Ascending aorta (tissue), 2 donors: ENCODE measurements at regions not wholly inside any gene's neighbourhood (a gene's known extent, or its start where the extent isn't known, plus 50 kb on each side); places are given as distances from the start of the nearest gene placed in this dataset.

Experiments used
- DNase-seq, 2 donors: peaks; one replicate each; pipeline ENCODE4 v3.0.0-alpha.2; 2019; ENCODE audit warnings: low spot score in 2 of 2
- H3K27ac ChIP-seq, 2 donors: fragments of 200-600 bp; sonication (generic); one replicate each; pipeline ENCODE4 v1.5.1; 2016 to 2017; ENCODE audit warnings: mild to moderate bottlenecking in 1 of 2
- H3K27me3 ChIP-seq: fragments of 200-600 bp; sonication (generic); one replicate; pipeline ENCODE4 v1.5.1; 2017
- H3K36me3 ChIP-seq, 2 donors: fragments of 200-600 bp; sonication (generic); one replicate each; pipeline ENCODE4 v1.5.1; 2016
- H3K4me1 ChIP-seq, 2 donors: fragments of 200-600 bp; sonication (generic); one replicate each; pipeline ENCODE4 v1.5.1; 2016 to 2017; ENCODE audit warnings: mild to moderate bottlenecking in 1 of 2
- H3K4me3 ChIP-seq, 2 donors: fragments of 200-600 bp; sonication (generic); one replicate each; pipeline ENCODE4 v1.5.1; 2016 to 2017; ENCODE audit warnings: mild to moderate bottlenecking in 1 of 2
- H3K9me3 ChIP-seq, 2 donors: fragments of 200-600 bp; sonication (generic); one replicate each; pipeline ENCODE4 v1.5.1; 2016
- intact Hi-C: fragments of 100-400 bp; cut with DNase I; formaldehyde crosslinking; loops from one replicate; pipeline ENCODE4 v1.15.1; 2023
- TF ChIP-seq, protein P1 (sequence below), 3 experiments: fragments of 200-600 bp in 2 of 3; fragments of 450-650 bp in 1 of 3; sonication (generic) in 2 of 3; IDR thresholded peaks; one replicate each; pipeline ENCODE4 v1.5.1; 2016 to 2019; ENCODE audit warnings: antibody characterized with exemption in 3 of 3, mild to moderate bottlenecking in 1 of 3, moderate library complexity in 1 of 3

DNA sequence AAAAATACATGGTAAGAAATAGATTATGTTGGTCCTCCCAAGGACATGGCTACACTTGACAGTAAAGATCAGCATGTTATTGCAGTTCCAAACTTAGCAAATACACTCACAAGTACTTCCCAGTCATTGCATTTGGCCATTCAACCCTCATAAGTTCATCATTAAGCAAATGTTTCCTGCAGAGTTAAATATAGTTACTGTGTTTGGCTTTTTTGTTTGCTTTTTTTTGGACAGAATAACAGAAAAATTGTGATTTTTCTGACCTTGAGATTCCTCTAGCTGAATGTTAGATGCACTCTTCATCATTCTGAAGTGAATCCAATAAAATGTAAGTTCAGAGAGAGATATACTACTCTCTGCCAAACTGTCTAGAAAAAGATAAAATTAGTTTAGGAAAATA lies 295.3 kb downstream of the GPD2 start:
- TF ChIP-seq, protein P1, sequence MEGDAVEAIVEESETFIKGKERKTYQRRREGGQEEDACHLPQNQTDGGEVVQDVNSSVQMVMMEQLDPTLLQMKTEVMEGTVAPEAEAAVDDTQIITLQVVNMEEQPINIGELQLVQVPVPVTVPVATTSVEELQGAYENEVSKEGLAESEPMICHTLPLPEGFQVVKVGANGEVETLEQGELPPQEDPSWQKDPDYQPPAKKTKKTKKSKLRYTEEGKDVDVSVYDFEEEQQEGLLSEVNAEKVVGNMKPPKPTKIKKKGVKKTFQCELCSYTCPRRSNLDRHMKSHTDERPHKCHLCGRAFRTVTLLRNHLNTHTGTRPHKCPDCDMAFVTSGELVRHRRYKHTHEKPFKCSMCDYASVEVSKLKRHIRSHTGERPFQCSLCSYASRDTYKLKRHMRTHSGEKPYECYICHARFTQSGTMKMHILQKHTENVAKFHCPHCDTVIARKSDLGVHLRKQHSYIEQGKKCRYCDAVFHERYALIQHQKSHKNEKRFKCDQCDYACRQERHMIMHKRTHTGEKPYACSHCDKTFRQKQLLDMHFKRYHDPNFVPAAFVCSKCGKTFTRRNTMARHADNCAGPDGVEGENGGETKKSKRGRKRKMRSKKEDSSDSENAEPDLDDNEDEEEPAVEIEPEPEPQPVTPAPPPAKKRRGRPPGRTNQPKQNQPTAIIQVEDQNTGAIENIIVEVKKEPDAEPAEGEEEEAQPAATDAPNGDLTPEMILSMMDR (IDR thresholded peaks at IDR 0.05): no peak
- intact Hi-C loops: no loop called here
- no peaks in the 10 kb centered on the region for H3K4me1 ChIP-seq
- H3K27ac ChIP-seq: no peak overlapping the region
- H3K4me3 ChIP-seq: no peak overlapping the region
- no peaks in the 10 kb centered on the region for H3K27me3 ChIP-seq
- no peaks in the 10 kb centered on the region for H3K36me3 ChIP-seq
- H3K9me3 ChIP-seq: no peaks in the 10 kb centered on the region
- DNase-seq: no peak

- H3K36me3 ChIP-seq: no peaks in the 10 kb centered on the region
- no peak overlapping the region for H3K4me3 ChIP-seq
- no peak overlapping the region for H3K27ac ChIP-seq
- no peaks in the 10 kb centered on the region for H3K4me1 ChIP-seq
- TF ChIP-seq, protein P1 (IDR thresholded peaks at IDR 0.05): no peak
- no peak for DNase-seq
- intact Hi-C loops: no loop called here
- H3K27me3 ChIP-seq: no peaks in the 10 kb centered on the region
- H3K9me3 ChIP-seq: no peaks in the 10 kb centered on the region
Observed at GRCh38 chr2:156736950-156737349, 300.8 kb downstream of the GPD2 start.

DNA sequence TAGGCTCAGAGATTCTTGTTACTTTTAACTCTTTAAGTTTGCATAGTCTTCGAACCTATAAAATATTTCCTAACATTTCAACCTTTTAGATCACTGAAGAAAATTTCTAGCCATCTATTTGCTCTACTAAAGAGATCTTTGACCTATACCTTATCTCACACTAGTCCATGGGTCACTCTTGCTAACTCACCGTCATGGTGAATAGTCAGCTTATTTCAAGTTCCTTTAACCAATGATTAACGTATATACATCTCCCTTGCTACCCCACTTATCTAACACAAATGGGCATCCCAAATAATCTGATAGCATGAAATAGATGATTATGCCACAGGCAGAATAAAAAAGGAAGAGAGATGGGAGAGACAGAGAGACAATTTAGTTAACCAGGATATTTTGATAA lies 303.1 kb downstream of the GPD2 start:
- TF ChIP-seq, protein P1 (IDR thresholded peaks at IDR 0.05): no peak
- Histone ChIP-seq H3K9me3 (no peaks in the 10 kb centered on the region), H3K4me3 (no peak overlapping the region), H3K36me3 (no peaks in the 10 kb centered on the region), H3K27ac (no peak overlapping the region), H3K27me3 (no peaks in the 10 kb centered on the region), H3K4me1 (no peaks in the 10 kb centered on the region)
- DNase-seq: no peak
- intact Hi-C loops: no loop called here

GRCh38 chr2:156745619-156746018 lies 309.4 kb downstream of the GPD2 start:
- no peak overlapping the region for H3K4me3 ChIP-seq
- no peaks in the 10 kb centered on the region for H3K36me3 ChIP-seq
- H3K27ac ChIP-seq: no peak overlapping the region
- TF ChIP-seq, protein P1 (IDR thresholded peaks at IDR 0.05): no peak
- H3K9me3 ChIP-seq: no peaks in the 10 kb centered on the region
- no peaks in the 10 kb centered on the region for H3K4me1 ChIP-seq
- H3K27me3 ChIP-seq: no peaks in the 10 kb centered on the region
- DNase-seq: no peak
- intact Hi-C loops: no loop called here

- Histone ChIP-seq H3K27me3 (no peaks in the 10 kb centered on the region), H3K4me1 (no peaks in the 10 kb centered on the region), H3K27ac (no peak overlapping the region), H3K36me3 (no peaks in the 10 kb centered on the region), H3K9me3 (no peaks in the 10 kb centered on the region), H3K4me3 (no peak overlapping the region)
- intact Hi-C loops: no loop called here
- no peak for DNase-seq
- TF ChIP-seq, protein P1 (IDR thresholded peaks at IDR 0.05): no peak
Observed at GRCh38 chr2:156748221-156748620, 312.0 kb downstream of the GPD2 start.

DNA sequence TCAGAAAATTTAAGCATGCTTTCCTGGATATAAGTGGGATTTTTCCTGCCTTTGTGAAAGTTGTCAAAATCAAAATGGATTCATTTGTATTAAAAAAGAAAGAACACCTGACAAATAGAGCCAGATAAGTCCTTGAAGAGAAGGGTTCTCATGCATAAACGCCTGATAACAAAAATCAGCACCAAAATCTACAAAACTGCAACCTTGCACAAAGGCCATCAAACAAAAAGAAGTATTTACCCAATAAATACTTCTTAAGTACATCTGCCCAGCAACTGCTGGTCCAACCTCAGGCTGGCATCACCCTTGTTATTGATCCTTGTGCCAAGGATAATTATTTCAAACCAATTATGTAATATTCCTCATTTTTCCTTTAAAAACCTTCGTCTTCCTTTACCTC lies 315.9 kb downstream of the GPD2 start:
- TF ChIP-seq, protein P1 (IDR thresholded peaks at IDR 0.05): no peak
- no peak overlapping the region for H3K4me3 ChIP-seq
- no peaks in the 10 kb centered on the region for H3K4me1 ChIP-seq
- H3K27me3 ChIP-seq: no peaks in the 10 kb centered on the region
- H3K36me3 ChIP-seq: no peaks in the 10 kb centered on the region
- intact Hi-C loops: no loop called here
- H3K9me3 ChIP-seq: no peaks in the 10 kb centered on the region
- no peak overlapping the region for H3K27ac ChIP-seq
- no peak for DNase-seq
